Dermis microvascular lymphatic vessel endothelial cell (primary cell): ENCODE measurements at regions not wholly inside any gene's neighbourhood (a gene's known extent, or its start where the extent isn't known, plus 50 kb on each side); places are given as distances from the start of the nearest gene placed in this dataset.
"Not testable (repeated sequence)": the region's sequence is repeated elsewhere in the genome, so short reads cannot be mapped to it uniquely, and the experiment has no call there.

Source experiments
- DNase-seq, 2 donors: peaks; one replicate each; pipeline versions ENCODE4 v3.0.0 to v3.0.0-alpha.2; 2010; ENCODE audit warnings: low read depth in 2 of 2

- not testable (repeated sequence) for DNase-seq
Observed at GRCh38 chr14:28187902-28188830, 578.4 kb upstream of the FOXG1 start.

DNA sequence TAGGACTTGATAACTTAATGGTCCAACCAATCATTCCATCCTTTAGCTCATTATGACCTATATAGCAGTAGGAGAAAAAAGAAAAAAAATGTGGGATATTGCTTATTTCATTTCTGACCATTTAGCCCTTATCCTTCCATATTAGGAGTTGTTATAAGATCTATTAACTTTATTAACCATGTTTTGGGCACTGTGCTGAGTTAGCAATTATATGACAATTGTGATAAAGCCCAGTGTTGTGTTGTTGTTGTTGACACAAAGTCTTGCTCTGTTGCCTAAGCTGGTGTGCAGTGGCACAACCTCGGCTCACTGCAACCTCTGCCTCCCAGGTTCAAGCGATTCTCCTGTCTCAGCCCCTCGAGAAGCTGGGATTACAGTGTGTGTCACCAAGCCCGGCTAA lies 569.7 kb upstream of the FOXG1 start:
- no peak for DNase-seq

- no peak for DNase-seq
Observed at GRCh38 chr14:28220391-28220790, 546.2 kb upstream of the FOXG1 start.

DNA sequence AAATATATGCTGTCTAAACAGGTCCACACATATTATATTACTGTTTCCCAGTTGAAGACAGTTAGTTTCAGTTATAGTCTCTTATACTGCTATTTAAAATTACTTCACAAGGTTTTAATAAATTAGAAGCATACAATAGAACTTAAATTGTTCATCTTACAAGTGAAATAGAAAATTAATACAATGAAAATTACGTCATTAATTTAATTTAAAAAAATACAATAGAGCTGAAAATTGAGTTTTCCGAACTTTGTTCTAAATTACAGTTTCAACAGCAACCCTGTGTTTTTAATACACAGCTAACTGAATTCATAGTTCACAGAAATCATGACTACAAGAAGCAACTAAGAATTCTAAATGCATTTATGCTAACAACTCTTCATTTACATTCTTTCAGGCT lies 525.7 kb upstream of the FOXG1 start:
- no peak for DNase-seq

DNA sequence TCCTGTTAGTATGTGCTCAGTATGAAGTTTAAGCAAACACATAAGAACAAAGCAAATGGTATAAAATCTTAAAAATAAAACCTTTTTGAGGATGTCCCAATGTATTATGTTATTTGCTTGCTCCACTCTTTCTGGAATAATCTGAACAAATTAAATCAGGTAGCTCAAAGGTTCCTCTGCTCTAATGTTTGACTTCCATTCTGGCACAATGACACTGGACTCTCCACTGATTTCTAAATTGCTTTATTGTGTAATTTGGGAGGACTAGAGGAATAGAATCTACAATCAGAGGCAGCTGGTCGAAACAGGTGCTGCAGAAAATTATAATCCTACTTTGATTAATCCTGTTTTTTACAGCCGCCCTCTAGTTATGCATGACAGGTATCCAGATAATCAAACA lies 523.7 kb upstream of the FOXG1 start:
- no peak for DNase-seq

DNA sequence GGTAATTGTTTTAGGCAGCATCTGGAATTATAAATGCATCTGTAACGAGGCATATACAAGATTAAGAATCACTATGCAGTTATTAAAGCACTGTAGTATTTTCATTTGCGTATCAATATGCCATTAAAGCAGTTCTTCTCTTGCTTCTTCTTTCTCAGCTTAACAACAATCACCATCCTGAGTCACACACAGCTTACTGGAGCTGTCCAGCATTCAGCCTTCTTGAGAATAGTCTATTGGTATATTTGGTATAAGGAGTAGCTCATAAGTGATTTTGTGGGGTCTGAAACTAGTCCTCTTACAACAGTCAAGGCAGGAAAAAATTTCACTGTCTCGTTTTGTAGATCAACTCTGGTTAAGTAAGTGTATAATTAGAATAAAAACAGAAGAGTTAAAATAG lies 523.0 kb upstream of the FOXG1 start:
- no peak for DNase-seq

- no peak for DNase-seq
Observed at GRCh38 chr14:28245216-28245615, 521.4 kb upstream of the FOXG1 start.

GRCh38 chr14:28247491-28247890 lies 519.1 kb upstream of the FOXG1 start:
- DNase-seq = no peak

GRCh38 chr14:28252124-28252523 lies 514.5 kb upstream of the FOXG1 start:
- not testable (repeated sequence) for DNase-seq

GRCh38 chr14:28254768-28255167 lies 511.8 kb upstream of the FOXG1 start:
- DNase-seq = no peak

DNA sequence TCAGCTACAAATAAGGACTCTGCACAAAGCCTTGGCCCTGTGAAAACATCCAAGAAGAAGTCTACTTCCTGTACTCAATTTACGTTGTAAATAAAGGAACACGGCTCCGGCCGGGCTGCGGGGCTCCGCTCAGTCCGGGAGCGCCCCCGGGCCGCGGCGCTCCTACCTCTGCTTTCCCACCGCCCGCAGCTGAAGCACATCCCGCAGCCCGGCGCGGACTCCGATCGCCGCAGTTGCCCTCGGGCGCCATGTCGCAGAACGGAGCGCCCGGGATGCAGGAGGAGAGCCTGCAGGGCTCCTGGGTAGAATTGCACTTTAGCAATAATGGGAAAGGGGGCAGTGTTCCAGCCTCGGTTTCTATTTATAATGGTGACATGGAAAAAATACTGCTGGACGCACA lies 502.3 kb upstream of the FOXG1 start:
- DNase-seq = no peak

GRCh38 chr14:28272270-28272669 lies 494.3 kb upstream of the FOXG1 start:
- no peak for DNase-seq

DNA sequence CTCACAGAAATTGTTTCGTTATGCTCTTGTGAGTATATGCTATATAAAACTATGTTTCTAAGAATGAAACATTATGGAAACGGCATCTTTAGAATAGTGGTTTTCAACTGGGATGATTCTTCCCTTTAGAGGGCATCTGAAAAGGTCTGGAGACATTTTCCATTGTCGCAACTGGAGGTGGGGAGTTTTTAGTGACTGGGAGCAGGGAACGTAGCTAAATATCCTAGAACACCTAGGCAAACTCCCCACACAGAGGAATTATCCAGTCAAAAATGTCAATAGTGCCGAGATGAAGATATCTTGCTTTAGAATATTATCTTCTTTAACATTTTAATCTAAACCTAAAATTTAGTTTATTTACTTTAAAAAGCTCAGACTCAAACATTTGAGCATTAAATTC lies 486.1 kb upstream of the FOXG1 start:
- DNase-seq = no peak

- DNase-seq = no peak
Observed at GRCh38 chr14:28280997-28281598, 485.5 kb upstream of the FOXG1 start.

DNA sequence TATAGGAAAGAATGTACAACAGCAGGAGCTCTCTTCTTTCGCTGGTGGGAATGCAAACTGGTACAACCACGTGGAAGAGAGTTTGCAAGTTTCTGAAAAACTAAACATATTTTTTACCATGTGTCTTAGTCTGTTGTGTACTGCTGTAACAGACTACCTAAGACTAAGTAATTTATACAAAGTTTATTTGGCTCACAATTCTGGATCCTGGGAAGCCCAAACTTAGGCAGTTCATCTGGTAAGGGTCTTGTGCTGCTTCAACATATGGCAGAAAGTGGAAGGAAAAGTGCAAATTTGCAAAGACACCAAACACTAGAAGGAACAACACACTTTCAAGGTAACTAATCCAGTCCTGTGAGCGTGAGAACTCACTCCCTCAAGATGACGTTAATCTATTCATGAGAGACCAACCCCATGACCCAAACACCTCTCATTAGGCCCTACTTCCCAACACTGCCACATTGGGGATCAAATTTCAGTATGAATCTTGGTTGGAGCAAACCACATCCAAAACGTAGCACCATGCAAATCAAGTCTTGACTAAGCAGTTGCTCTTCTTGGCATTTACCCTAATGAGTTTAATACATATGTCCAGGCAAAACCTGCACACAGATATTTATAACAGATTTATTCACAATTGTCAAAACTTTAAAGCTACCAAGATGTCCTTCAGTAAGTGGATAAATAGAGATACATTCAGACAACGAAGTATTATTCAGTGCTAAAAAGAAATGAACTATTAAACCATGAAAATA lies 481.9 kb upstream of the FOXG1 start:
- no peak for DNase-seq

DNA sequence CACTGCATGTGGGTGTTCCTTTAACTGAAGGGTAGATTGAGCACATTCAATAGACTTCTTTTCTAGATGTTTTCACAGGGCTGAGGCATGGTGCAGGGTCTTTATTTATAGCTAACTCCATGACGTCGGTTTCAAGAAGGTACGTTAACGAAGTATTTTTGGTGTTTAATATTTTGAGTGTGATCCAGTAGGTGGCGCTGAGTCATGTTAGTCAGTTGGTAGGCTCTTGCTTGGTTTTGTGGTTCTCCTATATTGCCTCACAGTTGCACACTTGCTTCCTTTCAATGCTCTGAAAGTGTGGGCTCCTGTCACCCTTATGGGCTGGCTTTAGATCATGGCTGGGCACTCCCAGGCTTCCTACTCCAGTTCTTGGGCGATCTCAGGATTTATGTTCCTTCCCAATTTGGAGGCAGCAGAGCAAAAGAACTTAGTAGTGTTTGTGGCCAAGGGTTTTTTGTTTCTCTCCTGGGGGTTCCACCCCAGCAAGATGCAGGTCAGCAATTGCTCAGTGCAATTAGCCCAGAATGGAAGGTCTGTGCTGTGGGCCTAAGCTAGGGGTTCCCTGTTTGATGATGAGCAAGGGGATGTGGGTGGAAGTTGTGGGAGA lies 471.6 kb upstream of the FOXG1 start:
- DNase-seq = no peak

DNA sequence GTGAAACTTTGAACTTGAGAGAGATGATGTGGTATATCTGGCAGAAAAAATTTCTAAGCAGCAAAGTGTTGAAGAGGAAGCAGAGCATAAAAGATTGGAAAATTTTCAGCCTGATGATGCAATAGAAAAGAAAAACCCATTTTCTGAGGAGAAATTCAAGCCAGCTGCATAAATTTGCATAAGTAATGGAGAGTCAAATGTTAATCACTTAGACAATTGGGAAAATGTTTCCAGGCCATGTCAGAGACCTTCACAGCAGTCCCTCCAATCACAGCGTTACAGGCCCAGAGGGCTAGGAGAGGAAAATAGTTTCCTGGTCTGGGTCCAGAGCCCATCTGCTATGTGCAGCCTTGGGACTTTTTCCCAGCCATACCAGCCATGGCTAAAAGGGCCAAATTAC lies 469.0 kb upstream of the FOXG1 start:
- DNase-seq = no peak

DNA sequence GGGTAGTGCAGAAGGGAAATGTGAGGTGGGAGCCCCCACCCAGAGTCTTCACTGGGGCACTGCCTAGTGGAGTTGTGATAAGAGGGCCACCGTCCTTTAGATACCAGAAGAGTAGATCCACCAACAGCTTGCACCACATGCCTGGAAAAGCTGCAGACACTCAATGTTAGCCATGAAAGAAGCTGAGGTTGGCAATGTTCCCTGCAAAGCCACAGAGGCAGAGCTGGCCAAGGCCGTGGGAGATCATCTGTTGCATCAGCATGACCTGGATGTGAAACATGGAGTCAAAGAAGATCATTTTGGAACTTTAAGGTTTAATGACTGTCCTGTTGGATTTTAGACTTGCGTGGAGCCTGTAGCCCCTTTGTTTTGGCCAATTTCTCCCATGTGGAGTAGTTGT lies 468.4 kb upstream of the FOXG1 start:
- no peak for DNase-seq

DNA sequence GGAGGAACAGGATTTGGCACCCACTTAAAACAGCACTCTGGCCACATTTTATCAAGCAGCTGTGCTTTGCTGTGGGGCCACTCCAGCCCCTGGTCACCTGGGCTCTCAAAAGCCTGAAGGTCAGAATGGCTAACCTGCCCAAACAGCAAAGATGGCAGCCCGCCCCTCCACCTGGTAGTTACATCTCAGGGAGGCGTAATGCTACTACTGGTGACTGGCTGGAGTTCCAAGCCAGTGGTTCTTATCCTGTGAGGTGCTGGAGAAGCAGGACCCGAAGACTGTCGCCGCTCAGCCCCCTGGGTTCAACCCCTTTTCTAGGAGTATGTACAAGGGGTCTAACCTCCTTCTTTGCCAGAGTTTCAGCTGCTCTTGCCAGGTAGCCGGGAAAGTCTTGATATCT lies 467.4 kb upstream of the FOXG1 start:
- DNase-seq = no peak

- no peak for DNase-seq
Observed at GRCh38 chr14:28300356-28300755, 466.2 kb upstream of the FOXG1 start.

GRCh38 chr14:28301179-28301578 lies 465.4 kb upstream of the FOXG1 start:
- no peak for DNase-seq

- DNase-seq = no peak
Observed at GRCh38 chr14:28303248-28303647, 463.3 kb upstream of the FOXG1 start.
